Gastroesophageal sphincter (tissue), 4 donors: ENCODE measurements at regions not wholly inside any gene's neighbourhood (a gene's known extent, or its start where the extent isn't known, plus 50 kb on each side); places are given as distances from the start of the nearest gene placed in this dataset.

Experiments
- ATAC-seq: fragments of 150-250 bp; one replicate; pipeline ENCODE4 v1.9.1; 2016; ENCODE audit warnings: mild to moderate bottlenecking, moderate library complexity
- H3K27ac ChIP-seq, 4 donors: fragments of 200-600 bp; sonication (generic) in 3 of 4; 1 replicate in 3 of 4; 2 replicates in 1 of 4; pipeline ENCODE4 v1.5.1; 2016 to 2019
- H3K27me3 ChIP-seq: fragments of 200-600 bp; sonication (generic); one replicate; pipeline ENCODE4 v1.5.1; 2019
- H3K36me3 ChIP-seq, 2 donors: fragments of 200-600 bp; sonication (generic); one replicate each; pipeline ENCODE4 v1.5.1; 2019; ENCODE audit warnings: control low read depth in 1 of 2
- H3K4me1 ChIP-seq, 3 donors: fragments of 200-600 bp; sonication (generic); 1 replicate in 2 of 3; 2 replicates in 1 of 3; pipeline ENCODE4 v1.5.1; 2016 to 2019; ENCODE audit warnings: control low read depth in 2 of 3
- H3K4me3 ChIP-seq, 2 donors: fragments of 200-600 bp; sonication (generic); one replicate each; pipeline ENCODE4 v1.5.1; 2019; ENCODE audit warnings: mild to moderate bottlenecking in 1 of 2, moderate library complexity in 1 of 2
- H3K9me3 ChIP-seq, 3 donors: fragments of 200-600 bp; sonication (generic); one replicate each; pipeline ENCODE4 v1.5.1; 2017 to 2019; ENCODE audit warnings: control low read depth in 2 of 3
- EP300 ChIP-seq: sonication (generic); formaldehyde crosslinking; IDR thresholded peaks from one replicate; pipeline ENCODE4 v1.6.1; 2017; ENCODE audit warnings: antibody characterized with exemption, mild to moderate bottlenecking
- POLR2A ChIP-seq, 2 donors: fragments of 450-650 bp; IDR thresholded peaks; one replicate each; pipeline ENCODE4 v1.6.1; 2017; ENCODE audit warnings: antibody characterized with exemption in 2 of 2, mild to moderate bottlenecking in 2 of 2, moderate library complexity in 1 of 2
- POLR2AphosphoS5 ChIP-seq: sonication (generic); formaldehyde crosslinking; IDR thresholded peaks from one replicate; pipeline ENCODE4 v1.6.1; 2017; ENCODE audit warnings: antibody characterized with exemption
- WGBS, 2 donors: methylation state at CpG; one replicate each; pipeline ENCODE4 v1.1.5; 2018; ENCODE audit warnings: low coverage in 1 of 2; 5-methylcytosine and 5-hydroxymethylcytosine counted together
- TF ChIP-seq, protein P1 (sequence below), 4 experiments: fragments of 200-600 bp in 2 of 4; fragments of 450-650 bp in 2 of 4; sonication (generic) in 1 of 4; IDR thresholded peaks; one replicate each; pipeline ENCODE4 v1.5.1; 2017 to 2019; ENCODE audit warnings: antibody characterized with exemption in 4 of 4, mild to moderate bottlenecking in 2 of 4, moderate library complexity in 2 of 4

- no peak for ATAC-seq
- Histone ChIP-seq H3K27ac (no peak overlapping the region), H3K4me1 (peaks cover 0 to 5% (median 0%) of the 10 kb centered on the region in 3 donors), H3K4me3 (no peak overlapping the region), H3K36me3 (no peaks in the 10 kb centered on the region), H3K27me3 (no peaks in the 10 kb centered on the region), H3K9me3 (peaks cover 0 to 6% (median 0%) of the 10 kb centered on the region in 3 donors)
- WGBS, 2 donors: 77 to 79% methylated on average over 9 to 10 of the region's 10 CpGs
- TF ChIP-seq, protein P1, sequence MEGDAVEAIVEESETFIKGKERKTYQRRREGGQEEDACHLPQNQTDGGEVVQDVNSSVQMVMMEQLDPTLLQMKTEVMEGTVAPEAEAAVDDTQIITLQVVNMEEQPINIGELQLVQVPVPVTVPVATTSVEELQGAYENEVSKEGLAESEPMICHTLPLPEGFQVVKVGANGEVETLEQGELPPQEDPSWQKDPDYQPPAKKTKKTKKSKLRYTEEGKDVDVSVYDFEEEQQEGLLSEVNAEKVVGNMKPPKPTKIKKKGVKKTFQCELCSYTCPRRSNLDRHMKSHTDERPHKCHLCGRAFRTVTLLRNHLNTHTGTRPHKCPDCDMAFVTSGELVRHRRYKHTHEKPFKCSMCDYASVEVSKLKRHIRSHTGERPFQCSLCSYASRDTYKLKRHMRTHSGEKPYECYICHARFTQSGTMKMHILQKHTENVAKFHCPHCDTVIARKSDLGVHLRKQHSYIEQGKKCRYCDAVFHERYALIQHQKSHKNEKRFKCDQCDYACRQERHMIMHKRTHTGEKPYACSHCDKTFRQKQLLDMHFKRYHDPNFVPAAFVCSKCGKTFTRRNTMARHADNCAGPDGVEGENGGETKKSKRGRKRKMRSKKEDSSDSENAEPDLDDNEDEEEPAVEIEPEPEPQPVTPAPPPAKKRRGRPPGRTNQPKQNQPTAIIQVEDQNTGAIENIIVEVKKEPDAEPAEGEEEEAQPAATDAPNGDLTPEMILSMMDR (IDR thresholded peaks at IDR 0.05): no peak
- TF ChIP-seq EP300 (no peak), POLR2AphosphoS5 (no peak), POLR2A (IDR thresholded peaks at IDR 0.05) (no peak)
Observed at GRCh38 chr16:86327321-86327720, 183.0 kb upstream of the FOXF1 start.

GRCh38 chr16:86330906-86331305 is 179.4 kb upstream of the FOXF1 start:
- Histone ChIP-seq H3K9me3 (no peaks in the 10 kb centered on the region), H3K4me3 (no peak overlapping the region), H3K27ac (no peak overlapping the region), H3K36me3 (no peaks in the 10 kb centered on the region), H3K4me1 (no peaks in the 10 kb centered on the region), H3K27me3 (no peaks in the 10 kb centered on the region)
- TF ChIP-seq, protein P1 (IDR thresholded peaks at IDR 0.05): no peak
- TF ChIP-seq POLR2A (IDR thresholded peaks at IDR 0.05): no peak
- TF ChIP-seq POLR2AphosphoS5: no peak
- no peak for TF ChIP-seq EP300
- ATAC-seq: no peak
- WGBS, 2 donors: 0 to 67% methylated on average over 1 of the region's 14 CpGs

DNA sequence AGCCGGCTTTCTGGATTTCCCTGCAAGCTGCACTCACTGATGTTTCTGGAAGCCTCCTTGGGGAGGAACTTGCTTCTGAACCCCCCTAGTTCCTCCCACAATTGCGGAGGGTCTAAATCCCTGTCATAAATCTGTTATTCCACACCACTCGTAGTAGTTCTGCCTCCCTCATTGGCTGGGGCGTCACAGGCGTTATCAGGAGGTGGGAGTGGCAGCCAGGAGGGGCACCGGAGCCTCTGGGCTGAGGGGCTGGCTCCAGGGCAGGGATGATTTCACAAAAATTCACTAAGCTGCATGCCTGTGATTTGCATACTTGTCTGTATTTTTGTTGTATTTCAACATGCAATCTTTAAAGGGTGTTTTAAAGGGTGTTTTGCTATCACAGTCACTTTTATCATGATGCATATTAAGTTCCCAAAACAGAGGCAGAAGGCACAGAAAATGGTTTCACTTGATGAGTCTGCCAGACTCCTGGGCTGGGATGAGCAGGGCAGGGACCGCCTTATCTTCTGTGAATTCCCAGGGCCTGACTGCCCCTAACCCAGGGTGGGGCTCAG is 176.2 kb upstream of the FOXF1 start:
- Histone ChIP-seq H3K27me3 (no peaks in the 10 kb centered on the region), H3K27ac (no peak overlapping the region), H3K36me3 (no peaks in the 10 kb centered on the region)

GRCh38 chr16:86335266-86336172 is 174.8 kb upstream of the FOXF1 start:
- TF ChIP-seq, protein P1 (IDR thresholded peaks at IDR 0.05): no peak
- TF ChIP-seq POLR2AphosphoS5 (no peak), EP300 (no peak), POLR2A (IDR thresholded peaks at IDR 0.05) (no peak)
- Histone ChIP-seq H3K27me3 (no peaks in the 10 kb centered on the region), H3K9me3 (no peaks in the 10 kb centered on the region), H3K4me3 (no peak overlapping the region), H3K27ac (no peak overlapping the region), H3K36me3 (no peaks in the 10 kb centered on the region), H3K4me1 (peaks cover 0 to 2% (median 0%) of the 10 kb centered on the region in 3 donors)
- ATAC-seq: no peak
- WGBS, 2 donors: 86 to 94% methylated on average over 3 to 8 of the region's 24 CpGs

More for the DNA sequence above, 176.2 kb upstream of the FOXF1 start:
- Histone ChIP-seq H3K9me3 (no peaks in the 10 kb centered on the region), H3K4me1 (no peaks in the 10 kb centered on the region), H3K4me3 (no peak overlapping the region)
- TF ChIP-seq, protein P1 (IDR thresholded peaks at IDR 0.05): no peak
- TF ChIP-seq POLR2A (IDR thresholded peaks at IDR 0.05): no peak
- no peak for TF ChIP-seq EP300
- TF ChIP-seq POLR2AphosphoS5: no peak
- 41% methylated on average over 6 of the region's 7 CpGs; no CpG with 5 or more reads in 1 of the 2 donors for WGBS, 2 donors
- no peak for ATAC-seq
